Tibial nerve (tissue), 4 donors: ENCODE measurements at regions not wholly inside any gene's neighbourhood (a gene's known extent, or its start where the extent isn't known, plus 50 kb on each side); places are given as distances from the start of the nearest gene placed in this dataset. TPM values are rescaled to one million over a fixed set of nuclear protein-coding genes. Genes with fewer than 3 reads are reported as not detected.

Source experiments
- DNase-seq, 2 donors: peaks; one replicate each; pipeline ENCODE4 v3.0.0-alpha.2; 2019; ENCODE audit warnings: low spot score in 2 of 2
- H3K27ac ChIP-seq, 4 donors: fragments of 200-600 bp; sonication (generic) in 3 of 4; one replicate each; pipeline ENCODE4 v1.5.1; 2017 to 2019; ENCODE audit warnings: mild to moderate bottlenecking in 1 of 4
- H3K27me3 ChIP-seq, 2 donors: fragments of 200-600 bp; sonication (generic) in 1 of 2; one replicate each; pipeline versions ENCODE4 v1.5.1 to v1.6.0; 2017 to 2019
- H3K36me3 ChIP-seq, 3 donors: fragments of 200-600 bp; sonication (generic); one replicate each; pipeline ENCODE4 v1.5.1; 2018 to 2019
- H3K4me1 ChIP-seq, 4 donors: fragments of 200-600 bp; sonication (generic) in 3 of 4; one replicate each; pipeline ENCODE4 v1.5.1; 2017 to 2019
- H3K4me3 ChIP-seq, 4 donors: fragments of 200-600 bp; sonication (generic) in 3 of 4; one replicate each; pipeline ENCODE4 v1.5.1; 2017 to 2019; ENCODE audit warnings: mild to moderate bottlenecking in 1 of 4, moderate library complexity in 1 of 4
- H3K9me3 ChIP-seq, 4 donors: fragments of 200-600 bp; sonication (generic) in 3 of 4; one replicate each; pipeline ENCODE4 v1.5.1; 2017 to 2019
- CTCF ChIP-seq, 5 experiments: fragments of 200-600 bp in 3 of 5; fragments of 450-650 bp in 2 of 5; sonication (generic) in 3 of 5; IDR thresholded peaks; one replicate each; pipeline ENCODE4 v1.5.1; 2016 to 2019; ENCODE audit warnings: antibody characterized with exemption in 5 of 5, mild to moderate bottlenecking in 3 of 5, moderate library complexity in 2 of 5
- EP300 ChIP-seq, 2 donors: sonication (generic); formaldehyde crosslinking; IDR thresholded peaks; one replicate each; pipeline ENCODE4 v1.6.1; 2017; ENCODE audit warnings: antibody characterized with exemption in 2 of 2, mild to moderate bottlenecking in 1 of 2
- POLR2A ChIP-seq, 2 donors: fragments of 450-650 bp; IDR thresholded peaks; one replicate each; pipeline ENCODE4 v1.6.1; 2017; ENCODE audit warnings: antibody characterized with exemption in 2 of 2, mild to moderate bottlenecking in 2 of 2, moderate library complexity in 2 of 2
- WGBS, 2 donors: methylation state at CpG; one replicate each; pipeline ENCODE4 v1.1.5; 2018; 5-methylcytosine and 5-hydroxymethylcytosine counted together
- small RNA-seq: library from RNA; depleted of rRNA; stranded (forward); fragments of <200 nt; gene quantifications from one replicate; pipeline ENCODE3, GENCODE V24; 2016

- no peaks in the 10 kb centered on the region for H3K4me1 ChIP-seq
- no peaks in the 10 kb centered on the region for H3K27me3 ChIP-seq
- no peaks in the 10 kb centered on the region for H3K36me3 ChIP-seq
- H3K9me3 ChIP-seq: no peaks in the 10 kb centered on the region
- DNase-seq: no peak
- WGBS, 2 donors: 84 to 91% methylated on average over 2 of the region's 2 CpGs
- no peak overlapping the region for H3K27ac ChIP-seq
- TF ChIP-seq CTCF (IDR thresholded peaks at IDR 0.05): no peak
- no peak for TF ChIP-seq POLR2A (IDR thresholded peaks at IDR 0.05)
- no peak overlapping the region for H3K4me3 ChIP-seq
These were observed 2247.0 kb downstream of the NCAM2 start for GRCh38 chr21:23245255-23245654.

DNA sequence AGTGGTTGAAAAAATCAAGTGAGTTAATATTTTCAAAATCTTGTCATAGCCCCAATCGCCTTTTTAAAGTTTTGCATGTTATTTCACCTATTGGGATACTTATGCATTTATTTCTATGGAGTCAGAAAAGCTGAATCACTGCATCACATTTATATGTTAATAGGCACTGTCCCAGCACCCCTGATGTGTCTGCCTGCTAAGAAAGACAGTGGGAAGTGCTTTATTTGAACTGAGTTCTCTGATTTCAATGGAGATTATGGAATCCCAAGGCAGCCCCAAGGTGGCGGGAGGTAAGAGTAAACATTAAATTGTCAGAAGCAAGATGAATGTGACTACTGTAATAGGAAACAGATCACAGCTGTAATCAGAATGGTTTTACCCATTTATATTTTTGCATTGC, 2225.7 kb downstream of the NCAM2 start:
- H3K27me3 ChIP-seq: no peaks in the 10 kb centered on the region

DNA sequence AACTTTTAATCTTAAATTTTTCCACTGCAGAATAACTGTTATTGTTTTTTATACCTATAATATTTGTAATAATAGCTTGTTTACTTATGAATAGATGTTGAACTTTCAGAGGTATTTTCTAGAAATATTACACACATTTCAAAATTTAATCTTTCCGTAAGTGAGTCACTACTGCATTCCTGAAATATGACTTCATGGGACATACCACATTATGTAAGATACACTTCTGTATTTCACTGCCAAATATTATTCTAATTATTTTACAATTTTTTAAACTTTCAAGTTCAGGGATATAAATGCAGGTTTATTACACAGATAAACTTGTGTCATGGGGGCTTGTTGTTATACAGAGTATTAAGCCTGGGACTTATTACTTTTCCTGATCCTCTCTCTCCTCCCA, 2220.5 kb downstream of the NCAM2 start:
- no peak for TF ChIP-seq POLR2A (IDR thresholded peaks at IDR 0.05)
- H3K4me1 ChIP-seq: no peaks in the 10 kb centered on the region
- H3K9me3 ChIP-seq: no peaks in the 10 kb centered on the region
- no peaks in the 10 kb centered on the region for H3K36me3 ChIP-seq
- no peak overlapping the region for H3K4me3 ChIP-seq
- DNase-seq: no peak
- H3K27me3 ChIP-seq: no peaks in the 10 kb centered on the region
- H3K27ac ChIP-seq: no peak overlapping the region
- 18 to 41% methylated on average over 1 of the region's 1 CpG for WGBS, 2 donors

More for the DNA sequence above, 2225.7 kb downstream of the NCAM2 start:
- WGBS, 2 donors: 81 to 89% methylated on average over 2 of the region's 2 CpGs
- H3K4me3 ChIP-seq: no peak overlapping the region
- no peaks in the 10 kb centered on the region for H3K9me3 ChIP-seq
- no peak for DNase-seq
- no peak overlapping the region for H3K27ac ChIP-seq
- TF ChIP-seq POLR2A (IDR thresholded peaks at IDR 0.05) (no peak), EP300 (IDR thresholded peaks at IDR 0.05) (no peak), CTCF (IDR thresholded peaks at IDR 0.05) (no peak)
- H3K36me3 ChIP-seq: no peaks in the 10 kb centered on the region
- no peaks in the 10 kb centered on the region for H3K4me1 ChIP-seq

GRCh38 chr21:23217597-23217996, 2219.4 kb downstream of the NCAM2 start:
- no peak overlapping the region for H3K27ac ChIP-seq
- no peak for DNase-seq
- H3K27me3 ChIP-seq: no peaks in the 10 kb centered on the region
- H3K4me3 ChIP-seq: no peak overlapping the region
- TF ChIP-seq CTCF (IDR thresholded peaks at IDR 0.05): no peak
- TF ChIP-seq POLR2A (IDR thresholded peaks at IDR 0.05): no peak
- TF ChIP-seq EP300 (IDR thresholded peaks at IDR 0.05): no peak
- H3K9me3 ChIP-seq: peaks cover 0 to 10% (median 0%) of the 10 kb centered on the region in 4 donors
- H3K36me3 ChIP-seq: no peaks in the 10 kb centered on the region
- no peaks in the 10 kb centered on the region for H3K4me1 ChIP-seq
- WGBS, 2 donors: 46 to 64% methylated on average over 1 of the region's 1 CpG

DNA sequence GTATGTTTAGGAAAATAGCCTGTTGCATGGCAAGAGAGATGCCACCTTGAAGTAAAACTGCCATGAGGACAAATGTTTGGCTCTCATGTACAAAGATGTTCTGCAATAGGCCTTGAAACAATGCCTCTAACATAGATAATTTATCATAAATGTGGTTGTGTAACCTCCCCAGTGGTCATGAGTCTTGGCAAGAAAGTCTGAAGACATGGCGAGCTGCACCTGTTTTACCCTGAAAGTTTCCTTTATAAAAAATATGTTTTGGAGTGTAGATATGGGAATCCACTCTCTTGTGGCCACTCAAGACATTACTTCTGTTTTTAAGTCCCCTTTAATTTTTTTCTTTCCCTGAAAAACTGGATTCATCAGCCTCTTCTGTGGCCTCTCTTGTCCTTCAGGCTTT, 2217.1 kb downstream of the NCAM2 start:
- Histone ChIP-seq H3K27me3 (no peaks in the 10 kb centered on the region), H3K9me3 (peaks cover 0 to 14% (median 0%) of the 10 kb centered on the region in 4 donors), H3K4me1 (no peaks in the 10 kb centered on the region), H3K27ac (no peak overlapping the region), H3K4me3 (no peak overlapping the region), H3K36me3 (no peaks in the 10 kb centered on the region)
- no peak for DNase-seq
- WGBS, 2 donors: 78% methylated on average over 1 of the region's 1 CpG
- TF ChIP-seq POLR2A (IDR thresholded peaks at IDR 0.05): no peak

Small RNAs in the stretch of these regions (small RNA-seq; reads per million reads assigned to genes)
- gene AP001340.1 (not detected), gene RF00019 (not detected), gene RN7SKP236 (not detected), gene RNA5SP489 (not detected), gene RNU2-55P (not detected)
